ENCODE measurements at regions not wholly inside any gene's neighbourhood (a gene's known extent, or its start where the extent isn't known, plus 50 kb on each side); places are given as distances from the start of the nearest gene placed in this dataset.
A peak's percentile ranks its signal among the peaks of the same experiment; 100 is the strongest.

DNA sequence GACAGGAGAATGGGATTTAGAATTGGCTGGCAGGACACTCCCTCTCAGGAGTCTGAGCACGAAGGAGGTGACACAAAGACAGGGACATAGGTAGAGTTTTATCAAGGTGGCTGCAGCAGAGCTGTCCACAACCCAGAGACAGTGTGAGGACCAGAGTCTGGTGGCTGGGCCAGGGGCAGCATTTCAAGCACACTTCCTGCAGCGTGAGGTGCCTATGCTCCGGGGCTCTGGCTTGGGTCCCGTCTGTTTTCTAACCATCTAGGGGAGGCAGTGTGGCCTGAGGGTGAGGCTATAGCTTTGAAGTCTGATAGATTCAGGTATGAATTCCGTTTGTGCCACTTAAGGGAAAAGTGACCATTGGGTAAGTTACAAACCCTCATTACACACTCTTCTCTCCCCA, 222.7 kb upstream of the ZMIZ1 start:
- intact Hi-C loops (cut with DNase I), result no loop called here
- no peak for DNase-seq

DNA sequence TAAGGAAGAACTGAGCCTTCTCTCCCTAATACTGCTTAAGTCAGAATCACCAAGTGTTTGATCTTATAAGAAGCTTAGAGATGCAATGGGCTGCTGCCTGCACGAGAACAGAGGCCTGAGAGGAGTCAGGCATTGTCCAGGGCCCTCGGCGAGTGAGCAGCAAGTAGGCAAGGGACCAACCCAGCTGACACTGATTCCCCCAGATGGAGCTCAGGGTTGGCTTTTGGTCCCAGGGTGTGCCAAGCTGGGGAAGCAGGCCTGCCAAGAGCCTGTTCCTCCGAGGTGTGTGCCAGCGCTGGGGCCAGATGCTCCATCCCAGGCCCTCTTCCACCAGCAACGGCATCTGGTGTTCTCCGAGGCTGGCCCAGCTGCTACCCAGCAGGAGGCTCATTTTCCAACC, 222.0 kb upstream of the ZMIZ1 start:
- intact Hi-C loops (cut with DNase I), result no loop called here
- peak; percentile 46 to 94 (median 63) for DNase-seq

DNA sequence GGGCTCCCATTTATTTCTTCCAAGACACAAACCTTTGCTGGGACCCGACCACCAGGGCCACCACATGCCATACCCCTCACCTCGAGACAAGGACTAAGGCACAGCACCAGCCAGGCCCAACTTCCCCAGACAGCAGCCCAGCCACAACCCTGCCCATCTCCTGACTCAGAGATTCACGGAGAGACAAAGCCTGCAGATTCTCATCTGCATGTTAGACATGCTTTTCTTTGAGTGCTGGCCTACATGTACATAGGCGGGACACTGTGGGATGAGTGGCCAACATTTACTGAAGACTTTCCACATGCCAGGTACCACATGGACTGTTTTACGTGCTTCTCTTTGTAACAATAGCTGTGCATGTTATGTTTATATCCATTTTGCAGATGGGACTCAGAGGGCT, 221.3 kb upstream of the ZMIZ1 start:
- intact Hi-C loops (cut with DNase I), result no loop called here
- no peak for DNase-seq

DNA sequence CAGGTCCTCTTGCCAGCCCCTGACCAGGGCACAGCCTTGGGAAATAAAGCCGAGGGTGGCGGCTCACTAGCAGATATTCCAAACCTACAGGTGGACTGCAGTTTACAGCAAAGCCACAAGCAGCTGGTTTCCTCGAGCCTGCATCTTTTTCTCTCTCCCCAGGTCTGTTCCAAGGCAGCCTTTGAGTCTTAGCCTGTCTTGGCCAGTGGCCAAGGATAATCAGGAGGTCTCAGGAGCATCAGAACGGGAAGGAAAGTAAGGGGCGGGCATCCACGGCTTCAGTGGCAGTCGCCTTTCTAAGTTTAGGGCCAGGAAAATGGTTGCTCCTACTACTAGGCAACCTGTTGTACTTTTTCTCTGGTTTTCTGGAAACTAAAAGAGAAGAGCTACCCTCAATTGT, 219.7 kb upstream of the ZMIZ1 start:
- intact Hi-C loops (cut with DNase I), result no loop called here
- no peak for DNase-seq

DNA sequence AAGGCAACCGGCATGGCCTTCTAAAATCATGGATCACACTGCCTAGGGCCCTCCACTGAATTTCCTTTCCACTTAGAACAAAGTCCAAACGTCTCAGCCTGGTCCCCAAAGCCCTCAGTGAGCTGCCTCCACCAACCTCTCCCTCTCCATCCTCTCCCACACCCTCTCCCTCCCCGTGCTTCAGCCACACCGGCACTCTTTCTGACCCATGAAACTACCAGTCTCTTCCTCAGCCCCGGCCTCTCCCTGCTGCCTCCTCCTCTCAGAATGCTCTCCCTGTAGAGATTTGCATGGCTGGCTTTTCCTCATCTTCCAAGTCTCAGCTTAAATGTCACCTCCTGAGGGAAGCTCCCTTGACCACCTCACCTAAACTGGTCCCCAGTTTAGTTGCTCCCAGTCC, 219.0 kb upstream of the ZMIZ1 start:
- DNase-seq, result no peak
- intact Hi-C loops (cut with DNase I), result loop anchor here (10.0 kb wide), 1 partner anchor 215 kb away; the partner anchor contains the start of gene ZMIZ1

DNA sequence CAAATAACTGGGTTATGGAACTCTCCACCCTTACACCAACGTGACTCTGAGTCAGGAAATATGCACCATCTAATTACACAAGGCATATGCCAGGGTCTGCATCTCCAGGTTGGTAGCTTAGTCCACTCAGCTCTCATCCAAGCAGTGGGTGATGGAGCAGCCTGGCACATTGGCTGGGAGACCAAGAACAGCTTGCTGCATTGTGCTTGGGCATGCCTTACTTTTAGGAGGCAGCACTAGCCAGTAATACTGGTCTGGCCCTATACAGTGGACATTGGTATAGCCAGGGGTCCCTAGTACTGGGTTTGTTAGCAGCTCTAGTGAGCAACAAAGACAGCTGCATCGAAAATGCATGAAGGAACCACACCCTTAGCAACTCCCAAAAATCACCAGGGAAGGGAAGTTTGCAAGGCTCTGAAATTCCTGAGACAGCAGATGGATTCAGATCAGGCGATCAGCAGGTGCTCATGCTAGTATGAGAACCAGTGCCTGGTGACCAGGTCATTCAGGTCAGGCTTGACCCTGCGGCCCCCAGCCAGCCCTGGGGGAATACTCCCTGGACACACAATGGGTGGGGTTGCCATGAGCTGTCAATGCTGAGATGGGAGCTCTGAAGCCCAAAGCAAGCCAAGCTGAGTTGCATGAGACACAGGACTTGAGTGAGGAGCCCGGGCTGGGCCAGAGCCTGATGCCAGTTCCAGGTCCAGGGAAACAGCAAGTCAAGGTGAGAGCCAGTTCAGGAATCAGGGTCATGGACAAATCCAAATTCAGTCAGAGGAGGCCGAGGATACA, 217.9 kb upstream of the ZMIZ1 start:
- intact Hi-C loops (cut with DNase I), result loop anchor here (10.0 kb wide), 1 partner anchor 214 kb away; the partner anchor contains the start of gene ZMIZ1
- DNase-seq, result no peak

DNA sequence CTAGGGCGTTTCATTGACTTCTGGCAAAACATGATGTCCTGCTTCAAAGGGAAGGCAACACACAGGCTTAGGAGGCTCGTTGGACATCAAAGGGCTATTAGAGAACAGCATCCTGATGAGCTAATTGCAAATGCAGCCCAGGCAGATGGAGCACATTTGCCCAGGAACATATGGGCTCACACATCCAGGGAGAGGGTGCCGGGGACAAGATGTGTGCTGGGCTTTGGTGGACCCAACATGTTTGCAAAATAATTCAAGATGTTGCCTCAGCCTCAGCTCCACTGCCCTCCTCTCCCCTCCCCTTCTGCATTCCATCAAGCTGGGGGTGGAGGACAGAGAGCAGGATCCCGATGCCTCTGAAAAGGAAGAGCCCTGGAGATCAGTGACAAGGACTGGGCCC, 217.1 kb upstream of the ZMIZ1 start:
- intact Hi-C loops (cut with DNase I), result loop anchor here (10.0 kb wide), 1 partner anchor 213 kb away; the partner anchor contains the start of gene ZMIZ1
- DNase-seq, result no peak

DNA sequence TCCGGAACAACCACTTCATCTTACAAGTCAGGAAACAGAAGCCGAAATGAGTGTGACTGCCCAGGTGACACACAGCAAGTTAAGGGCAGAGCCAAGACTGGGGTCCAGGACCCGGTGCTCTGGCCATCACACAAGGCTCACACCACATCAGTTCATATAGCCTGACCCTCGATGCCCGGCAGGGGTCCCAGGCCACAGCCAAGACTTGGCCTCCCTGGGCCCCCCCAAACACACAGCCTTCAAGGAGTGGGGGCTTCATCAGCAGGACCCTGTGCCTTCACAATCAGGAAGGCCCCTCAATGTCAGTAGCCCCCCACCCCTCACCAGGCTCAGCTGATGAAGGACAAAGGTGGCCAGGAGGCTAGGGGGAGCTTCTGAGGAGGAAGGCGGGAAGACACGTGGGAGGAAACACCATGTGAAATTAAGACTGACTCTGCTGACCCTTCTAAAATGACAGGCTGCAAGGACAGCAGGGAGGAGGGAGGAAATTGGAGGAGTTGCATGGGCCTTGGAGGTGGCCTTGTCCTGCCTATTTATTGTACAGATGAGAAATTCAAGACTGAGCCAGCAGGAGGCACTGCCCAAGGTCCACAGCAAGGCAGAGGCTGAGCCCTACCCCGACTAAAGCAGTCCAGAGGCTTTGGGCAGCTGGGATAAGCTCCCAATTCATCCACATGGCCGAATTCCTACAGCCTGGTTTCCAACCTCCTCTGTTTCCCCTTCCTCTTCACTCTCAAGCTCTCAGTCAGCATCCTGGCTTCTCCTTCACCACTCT, 216.1 kb upstream of the ZMIZ1 start:
- intact Hi-C loops (cut with DNase I), result loop anchor here (10.0 kb wide), 1 partner anchor 212 kb away; the partner anchor contains the start of gene ZMIZ1
- DNase-seq, result peak in 1 of 10 donors; percentile 68

DNA sequence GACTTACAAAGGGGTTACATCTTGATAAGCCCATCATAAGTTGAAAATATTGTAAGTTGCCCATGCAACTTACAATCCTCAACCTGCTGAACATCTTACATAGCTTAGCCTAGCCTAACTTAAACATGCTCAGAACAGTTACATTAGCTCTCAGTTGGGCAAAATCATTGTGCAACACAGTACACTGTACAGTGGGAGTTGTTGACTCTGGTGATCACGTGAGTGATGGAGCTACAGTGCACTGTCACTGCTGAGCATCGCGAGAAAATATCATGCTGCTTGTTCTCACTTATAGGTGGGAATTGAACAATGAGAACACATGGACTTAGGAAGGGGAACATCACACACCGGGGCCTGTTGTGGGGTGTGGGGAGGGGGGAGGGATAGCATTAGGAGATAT, 214.9 kb upstream of the ZMIZ1 start:
- intact Hi-C loops (cut with DNase I), result loop anchor here (10.0 kb wide), 1 partner anchor 211 kb away; the partner anchor contains the start of gene ZMIZ1
- no peak for DNase-seq

DNA sequence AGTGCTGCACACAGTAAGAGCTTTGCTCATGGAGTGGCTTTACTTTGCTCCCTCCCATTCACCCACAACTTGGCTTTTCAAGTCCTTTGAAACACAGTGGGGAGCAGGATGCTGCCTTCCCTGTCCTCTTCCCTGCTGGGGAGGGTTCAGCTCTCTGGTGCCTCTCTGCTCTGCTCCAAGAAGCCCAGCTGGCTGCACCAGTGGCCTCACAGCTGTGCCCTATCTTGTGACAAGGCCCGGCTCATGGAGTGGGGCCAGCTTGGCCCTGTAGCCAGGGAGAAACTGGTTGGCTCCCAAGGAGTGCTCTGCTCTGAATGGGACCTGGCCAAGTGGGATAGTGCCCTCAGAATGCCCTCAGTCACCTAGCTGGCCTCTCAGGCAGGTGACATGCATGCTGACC, 212.3 kb upstream of the ZMIZ1 start:
- intact Hi-C loops (cut with DNase I), result loop anchor here (2.0 to 10.0 kb wide), 4 partner anchors 56 to 341 kb away; partner anchors contain the start of gene ZMIZ1

DNA sequence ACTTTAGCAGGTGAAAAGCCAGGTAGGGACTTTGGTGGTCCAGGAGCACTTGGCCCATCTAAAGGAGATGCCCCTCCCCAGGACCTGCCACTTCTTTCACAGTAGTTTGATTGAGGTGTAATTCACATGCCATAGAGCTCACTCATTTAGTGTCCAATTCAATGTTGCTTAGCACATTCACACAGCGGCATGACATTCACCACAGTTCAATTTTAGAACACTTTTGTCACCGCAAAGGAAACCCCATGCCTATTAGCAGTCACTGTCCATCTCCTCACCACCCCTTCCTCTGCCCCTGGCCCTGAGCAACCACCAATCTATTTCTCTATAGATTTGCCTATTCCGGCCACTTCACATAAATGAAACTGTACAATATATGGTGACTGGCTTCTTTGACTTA, 211.6 kb upstream of the ZMIZ1 start:
- no peak for DNase-seq
- intact Hi-C loops (cut with DNase I), result loop anchor here (2.0 to 10.0 kb wide), 4 partner anchors 55 to 340 kb away; partner anchors contain the start of gene ZMIZ1

More for the DNA sequence above, 212.3 kb upstream of the ZMIZ1 start:
- peak; percentile 73 to 98 (median 86) for DNase-seq

DNA sequence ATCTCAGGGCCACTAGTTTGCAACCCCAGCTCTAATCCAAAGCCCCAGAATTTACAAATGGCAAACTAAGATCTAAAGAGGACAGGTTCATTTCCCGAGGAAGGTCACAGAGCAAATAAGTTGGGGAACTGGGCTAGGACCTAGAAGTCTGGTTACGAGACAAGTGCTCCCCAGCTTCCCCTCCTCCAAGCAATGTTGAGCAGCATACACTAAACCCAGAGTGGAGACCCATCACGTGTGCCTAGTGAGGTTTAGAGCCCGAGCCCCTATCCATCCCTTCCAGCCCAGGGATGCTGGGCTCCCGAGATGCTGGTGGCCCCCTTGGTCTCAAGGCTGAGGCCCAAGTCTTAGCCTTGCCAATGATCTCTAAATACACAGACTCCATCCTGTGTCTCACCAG, 209.5 kb upstream of the ZMIZ1 start:
- intact Hi-C loops (cut with DNase I), result loop anchor here (5.0 to 10.0 kb wide), 3 partner anchors 53 to 338 kb away; partner anchors contain the start of gene ZMIZ1
- no peak for DNase-seq

DNA sequence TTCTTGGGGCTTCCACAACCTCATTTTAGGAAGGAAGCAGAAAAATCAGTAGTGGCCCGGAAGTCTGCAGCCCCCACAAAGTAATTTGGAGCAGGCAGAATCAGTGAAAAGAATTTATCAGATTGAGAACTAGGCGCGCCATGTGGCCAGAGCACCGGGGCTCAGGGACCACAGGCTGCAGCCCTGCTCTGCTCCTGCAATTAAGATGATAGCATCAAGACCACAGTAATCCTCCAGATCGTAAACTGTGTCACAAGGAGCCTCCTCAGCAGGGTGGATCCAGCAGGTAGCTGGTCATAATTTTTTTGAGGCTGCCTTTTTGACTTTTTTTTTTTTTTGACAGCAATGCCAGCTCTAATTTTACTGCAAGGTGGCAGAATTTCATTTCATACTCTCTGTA, 209.0 kb upstream of the ZMIZ1 start:
- DNase-seq, result peak in 1 of 10 donors; percentile 54
- intact Hi-C loops (cut with DNase I), result loop anchor here (5.0 to 10.0 kb wide), 3 partner anchors 53 to 338 kb away; partner anchors contain the start of gene ZMIZ1

DNA sequence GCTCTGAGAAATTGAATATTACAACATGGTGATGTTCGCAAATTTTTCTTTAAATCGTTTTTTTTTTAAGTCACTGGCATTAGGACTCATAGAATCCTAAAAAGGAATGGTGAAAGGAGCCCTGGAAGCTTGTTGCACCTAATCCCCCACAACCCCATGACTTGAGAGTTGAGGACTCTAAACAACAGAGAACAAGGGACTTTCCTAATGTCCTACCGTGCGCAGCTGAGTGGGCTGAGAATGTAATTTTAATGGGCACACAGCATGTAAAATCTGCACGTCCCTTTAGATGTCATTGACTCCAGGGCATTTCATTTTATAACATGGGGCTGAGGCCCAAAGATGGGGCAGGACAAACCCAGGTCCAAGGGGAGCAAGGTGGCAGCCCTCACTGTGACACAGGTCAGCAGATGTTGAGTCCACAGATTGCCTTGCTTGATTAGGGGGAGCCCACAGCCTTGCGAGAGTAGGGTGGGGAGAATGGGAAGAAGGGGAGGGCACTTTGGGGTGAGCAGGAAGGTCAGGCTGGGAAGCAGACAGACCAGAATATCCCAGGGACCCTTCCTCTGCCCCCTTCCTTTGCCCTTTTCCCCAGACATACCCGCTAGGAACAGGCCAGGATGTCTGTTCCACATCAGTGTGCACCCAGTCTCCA, 208.4 kb upstream of the ZMIZ1 start:
- DNase-seq, result no peak
- intact Hi-C loops (cut with DNase I), result no loop called here

DNA sequence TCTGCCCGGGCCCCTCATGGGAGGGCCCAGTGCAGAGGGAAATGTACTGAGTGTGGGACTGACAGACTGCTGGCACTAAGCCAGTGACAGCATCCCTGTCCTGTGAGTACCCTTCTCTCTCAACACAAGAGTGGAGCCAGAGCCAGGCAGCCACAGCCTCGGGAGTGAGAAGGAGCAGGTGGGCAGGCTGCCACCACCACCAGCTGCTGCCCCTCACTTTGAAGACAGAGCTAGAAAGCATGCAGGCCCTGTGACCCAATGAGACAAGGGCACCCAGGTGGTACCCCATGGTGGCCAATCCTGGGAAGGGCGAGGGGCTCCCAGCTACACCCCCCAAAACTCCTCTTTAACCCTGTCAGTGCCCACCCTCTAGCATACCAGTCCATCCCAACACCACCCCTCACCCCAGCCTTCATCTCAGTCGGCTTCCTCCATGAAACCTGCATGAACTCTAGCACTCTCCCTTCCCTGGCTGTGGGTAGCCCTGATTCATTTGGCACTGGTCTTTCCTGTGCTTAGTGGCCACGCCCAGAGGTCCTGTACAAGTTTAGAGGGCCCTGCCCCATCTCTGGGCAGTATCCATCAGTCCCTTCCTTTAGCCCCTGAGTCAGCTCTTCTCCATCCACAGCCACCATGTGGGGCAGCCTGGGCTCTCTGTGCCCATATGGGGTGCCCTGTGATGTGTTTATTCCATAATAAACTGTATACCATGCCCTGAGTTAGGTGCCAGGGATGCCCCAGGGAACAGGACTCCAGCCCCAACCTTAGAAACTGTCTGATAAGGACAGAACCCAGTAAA, 207.0 kb upstream of the ZMIZ1 start:
- intact Hi-C loops (cut with DNase I), result no loop called here
- peak in 1 of 10 donors; percentile 48 for DNase-seq

DNA sequence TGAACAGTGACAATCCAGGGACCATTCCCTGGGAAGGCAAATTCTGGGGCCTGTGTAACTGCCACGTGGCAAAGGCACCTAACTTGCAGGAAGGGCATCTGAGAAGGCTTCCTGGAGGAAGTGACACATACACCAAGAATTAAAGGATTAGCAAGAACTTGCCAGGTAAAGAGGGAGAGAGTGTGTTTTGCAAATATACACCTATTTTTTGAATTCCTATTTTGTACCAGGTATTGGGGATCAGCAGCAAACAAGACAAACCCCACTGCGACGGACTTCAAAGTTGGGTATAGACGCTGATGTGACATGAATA, 206.5 kb upstream of the ZMIZ1 start:
- intact Hi-C loops (cut with DNase I), result no loop called here

DNA sequence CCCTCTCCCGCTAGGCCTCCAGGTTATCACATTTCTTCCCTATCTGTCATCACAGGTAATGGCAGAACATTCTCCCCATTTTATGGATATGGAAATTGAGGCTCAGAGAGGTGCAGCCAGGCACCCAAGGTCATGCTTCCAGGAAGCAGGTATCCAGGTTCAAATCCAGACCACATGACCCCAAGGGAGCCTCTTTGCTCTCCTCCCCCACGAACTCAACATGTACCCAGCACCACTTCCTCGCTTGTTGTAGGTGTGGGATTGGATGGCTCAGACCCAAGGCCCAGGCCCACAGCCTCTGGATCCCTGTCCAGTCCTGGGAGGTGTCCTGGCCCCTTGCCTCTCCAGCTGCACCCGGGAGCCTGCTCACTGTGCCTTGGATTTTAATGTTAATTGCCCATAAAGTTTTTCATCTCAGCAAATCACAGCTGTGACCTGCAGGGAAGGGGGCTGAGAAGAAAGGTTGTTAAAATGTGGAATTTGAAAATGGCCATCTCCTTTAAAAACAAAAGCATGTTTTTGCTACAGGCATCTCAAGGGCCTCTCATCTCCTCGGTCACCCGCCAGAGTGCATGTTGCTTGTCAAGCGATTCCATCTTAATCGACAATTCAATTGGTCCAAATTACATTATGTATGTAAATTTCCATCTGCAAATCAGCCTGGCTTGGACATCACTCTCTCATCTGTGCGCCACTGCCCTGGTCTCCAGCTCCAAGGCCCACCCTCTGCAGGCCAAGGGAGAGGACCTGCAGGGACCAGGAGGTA, 205.4 kb upstream of the ZMIZ1 start:
- intact Hi-C loops (cut with DNase I), result no loop called here
- DNase-seq, result peak in 1 of 10 donors; percentile 70

More for the DNA sequence above, 206.5 kb upstream of the ZMIZ1 start:
- no peak for DNase-seq

DNA sequence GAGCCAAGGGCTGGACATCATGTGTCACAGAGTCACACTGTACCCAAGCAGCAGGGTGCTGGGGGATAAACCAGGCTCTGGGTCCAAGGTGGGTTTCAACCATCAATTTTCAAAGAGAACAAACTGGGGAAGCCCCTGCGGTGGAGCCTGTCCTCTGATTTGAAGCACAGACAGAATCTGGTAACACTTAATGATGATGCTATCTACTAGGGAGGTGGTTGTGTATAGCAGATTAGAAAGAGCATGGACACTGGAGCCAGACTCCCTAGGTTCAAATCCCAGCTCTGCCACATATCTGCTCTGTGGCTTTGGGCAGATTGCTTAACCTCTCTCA, 204.9 kb upstream of the ZMIZ1 start:
- no peak for DNase-seq
- intact Hi-C loops (cut with DNase I), result no loop called here
